Hematopoietic multipotent progenitor cell treated with erythropoietin and hydrocortisone succinate and interleukin-3 and kit ligand, for 4 days (in vitro differentiated cells): ENCODE measurements at regions not wholly inside any gene's neighbourhood (a gene's known extent, or its start where the extent isn't known, plus 50 kb on each side); places are given as distances from the start of the nearest gene placed in this dataset.
A peak's percentile ranks its signal among the peaks of the same experiment; 100 is the strongest.

ENCODE experiments used
- DNase-seq: peaks from one replicate; pipeline ENCODE4 v3.0.0-alpha.2; 2015

GRCh38 chr10:128318913-128319312, 192.7 kb upstream of the MKI67 start:
- DNase-seq: no peak

GRCh38 chr10:128322106-128322505, 195.9 kb upstream of the MKI67 start:
- DNase-seq: no peak

- DNase-seq: no peak
These were observed 196.7 kb upstream of the MKI67 start for GRCh38 chr10:128322950-128323349.

- peak; percentile 13 for DNase-seq
These were observed 198.0 kb upstream of the MKI67 start for GRCh38 chr10:128324058-128324827.

- no peak for DNase-seq
These were observed 199.6 kb upstream of the MKI67 start for GRCh38 chr10:128325788-128326187.

GRCh38 chr10:128326251-128326650, 200.0 kb upstream of the MKI67 start:
- no peak for DNase-seq

GRCh38 chr10:128326851-128327250, 200.6 kb upstream of the MKI67 start:
- DNase-seq: no peak

- no peak for DNase-seq
These were observed 210.2 kb upstream of the MKI67 start for GRCh38 chr10:128336401-128336800.

GRCh38 chr10:128337860-128338378, 211.7 kb upstream of the MKI67 start:
- DNase-seq: no peak

GRCh38 chr10:128338951-128339350, 212.7 kb upstream of the MKI67 start:
- DNase-seq: no peak

GRCh38 chr10:128339753-128340152, 213.5 kb upstream of the MKI67 start:
- no peak for DNase-seq

- DNase-seq: no peak
These were observed 219.1 kb upstream of the MKI67 start for GRCh38 chr10:128345353-128345752.

- DNase-seq: no peak
These were observed 234.6 kb upstream of the MKI67 start for GRCh38 chr10:128360783-128361182.

- DNase-seq: no peak
These were observed 235.3 kb upstream of the MKI67 start for GRCh38 chr10:128361487-128361886.

- DNase-seq: no peak
These were observed 236.3 kb upstream of the MKI67 start for GRCh38 chr10:128362514-128362913.

GRCh38 chr10:128364631-128365030, 238.4 kb upstream of the MKI67 start:
- DNase-seq: no peak

- DNase-seq: no peak
These were observed 239.0 kb upstream of the MKI67 start for GRCh38 chr10:128365156-128365725.

GRCh38 chr10:128367807-128368206, 241.6 kb upstream of the MKI67 start:
- no peak for DNase-seq

- no peak for DNase-seq
These were observed 243.0 kb upstream of the MKI67 start for GRCh38 chr10:128369101-128369650.

- DNase-seq: no peak
These were observed 247.0 kb upstream of the MKI67 start for GRCh38 chr10:128373071-128373749.

GRCh38 chr10:128373831-128374230, 247.6 kb upstream of the MKI67 start:
- DNase-seq: no peak

- no peak for DNase-seq
These were observed 248.9 kb upstream of the MKI67 start for GRCh38 chr10:128375171-128375570.

- DNase-seq: no peak
These were observed 251.3 kb upstream of the MKI67 start for GRCh38 chr10:128377364-128377987.
